HG02885 (cell line): ENCODE measurements at regions not wholly inside any gene's neighbourhood (a gene's known extent, or its start where the extent isn't known, plus 50 kb on each side); places are given as distances from the start of the nearest gene placed in this dataset.
"Not testable (repeated sequence)": the region's sequence is repeated elsewhere in the genome, so short reads cannot be mapped to it uniquely, and the experiment has no call there.

Experiments used
- ATAC-seq: cut with Tn5 transposase; IDR thresholded peaks from one replicate; pipeline ENCODE4 v1.9.1; 2021; ENCODE audit warnings: mild to moderate bottlenecking; ENCODE audit not compliant: unreplicated experiment, poor library complexity

GRCh38 chr12:31215518-31216232 lies 110.3 kb downstream of the SINHCAF start:
- no peak for ATAC-seq

- no peak for ATAC-seq
Observed at GRCh38 chr12:31216479-31216878, 109.5 kb downstream of the SINHCAF start.

- ATAC-seq: no peak
Observed at GRCh38 chr12:31217356-31218130, 108.4 kb downstream of the SINHCAF start.

- ATAC-seq: no peak
Observed at GRCh38 chr12:31218203-31219025, 107.5 kb downstream of the SINHCAF start.

GRCh38 chr12:31219521-31219920 lies 106.4 kb downstream of the SINHCAF start:
- no peak for ATAC-seq

GRCh38 chr12:31220061-31220460 lies 105.9 kb downstream of the SINHCAF start:
- no peak for ATAC-seq

- ATAC-seq: no peak
Observed at GRCh38 chr12:31220633-31221550, 105.1 kb downstream of the SINHCAF start.

GRCh38 chr12:31221551-31221945 lies 104.4 kb downstream of the SINHCAF start:
- ATAC-seq: no peak

GRCh38 chr12:31222620-31223222 lies 103.2 kb downstream of the SINHCAF start:
- no peak for ATAC-seq

- ATAC-seq: not testable (repeated sequence)
Observed at GRCh38 chr12:31223640-31224039, 102.3 kb downstream of the SINHCAF start.

- ATAC-seq: no peak
Observed at GRCh38 chr12:31224768-31225448, 101.0 kb downstream of the SINHCAF start.

GRCh38 chr12:31225656-31226535 lies 100.1 kb downstream of the SINHCAF start:
- no peak for ATAC-seq

GRCh38 chr12:31226639-31227038 lies 99.3 kb downstream of the SINHCAF start:
- ATAC-seq: no peak

GRCh38 chr12:31227401-31227981 lies 98.5 kb downstream of the SINHCAF start:
- no peak for ATAC-seq

- no peak for ATAC-seq
Observed at GRCh38 chr12:31228811-31229792, 96.8 kb downstream of the SINHCAF start.

- ATAC-seq: no peak
Observed at GRCh38 chr12:31230004-31230403, 95.9 kb downstream of the SINHCAF start.
